ENCODE measurements at regions not wholly inside any gene's neighbourhood (a gene's known extent, or its start where the extent isn't known, plus 50 kb on each side); places are given as distances from the start of the nearest gene placed in this dataset.

GRCh38 chr4:27360790-27361267 is 500.2 kb downstream of the STIM2 start:
- TF ChIP-seq CEBPB (IDR thresholded peaks at IDR 0.05) (no peak), CTCF (IDR thresholded peaks at IDR 0.05) (no peak), JUN (IDR thresholded peaks at IDR 0.05) (no peak), RNF2 (IDR thresholded peaks at IDR 0.05; ENCODE audit: borderline replicate concordance, low read depth) (no peak), NR3C1 (IDR thresholded peaks at IDR 0.05) (no peak), RCOR1 (IDR thresholded peaks at IDR 0.05; ENCODE audit: low read depth, low read length) (no peak), POLR2A (IDR thresholded peaks at IDR 0.05; ENCODE audit: low read length) (no peak), KDM5A (IDR thresholded peaks at IDR 0.05) (no peak), SREBF2 (IDR thresholded peaks at IDR 0.05) (no peak), MYC (IDR thresholded peaks at IDR 0.05; ENCODE audit: borderline replicate concordance, low read length) (no peak), EP300 (IDR thresholded peaks at IDR 0.05) (no peak), REST (IDR thresholded peaks at IDR 0.05) (no peak), SMC3 (IDR thresholded peaks at IDR 0.05) (no peak), EHF (CRISPR knock-in tag; IDR thresholded peaks at IDR 0.05) (no peak)
